ENCODE measurements at regions not wholly inside any gene's neighbourhood (a gene's known extent, or its start where the extent isn't known, plus 50 kb on each side); places are given as distances from the start of the nearest gene placed in this dataset.

DNA sequence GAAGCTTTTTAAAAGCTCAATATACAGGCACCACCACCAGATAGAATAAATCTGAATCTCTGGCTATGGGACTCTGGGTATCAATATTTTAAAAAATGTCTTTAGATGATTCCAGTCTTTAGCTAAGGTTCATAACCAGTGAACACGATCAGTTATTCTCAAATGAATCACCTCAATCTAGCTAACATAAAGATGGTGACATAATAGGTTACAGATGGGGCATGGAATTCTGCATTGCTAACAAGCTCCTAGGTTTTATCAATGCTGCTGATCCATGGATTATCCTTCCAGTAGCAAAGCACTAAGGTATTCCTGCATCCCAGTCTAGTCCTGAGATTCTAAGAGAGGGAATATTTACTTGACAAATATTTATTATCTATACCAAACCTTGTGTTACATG is 415.5 kb upstream of the CDH11 start:
- TF ChIP-seq GATA2 (IDR thresholded peaks at IDR 0.05; ENCODE audit: low read depth, low read length), result no peak
- no peak for TF ChIP-seq GATA3 (IDR thresholded peaks at IDR 0.05; ENCODE audit: low read depth, low read length)
